ENCODE measurements at regions not wholly inside any gene's neighbourhood (a gene's known extent, or its start where the extent isn't known, plus 50 kb on each side); places are given as distances from the start of the nearest gene placed in this dataset.

- TF ChIP-seq CTCF (IDR thresholded peaks at IDR 0.05; ENCODE audit: extremely low read depth in 1 of 2, insufficient read depth in 1 of 2, low read depth in 1 of 2, low read length in 2 of 2) (no peak), POLR2A (IDR thresholded peaks at IDR 0.05; ENCODE audit: low read depth, low read length) (no peak), FOS (IDR thresholded peaks at IDR 0.05; ENCODE audit: borderline replicate concordance, insufficient read depth, low read length) (no peak), MYC (IDR thresholded peaks at IDR 0.05; ENCODE audit: low read depth, low read length) (no peak), POLR2AphosphoS5 (IDR thresholded peaks at IDR 0.05; ENCODE audit: insufficient read depth, low read depth, low read length) (no peak)
- TF ChIP-seq, protein P1, sequence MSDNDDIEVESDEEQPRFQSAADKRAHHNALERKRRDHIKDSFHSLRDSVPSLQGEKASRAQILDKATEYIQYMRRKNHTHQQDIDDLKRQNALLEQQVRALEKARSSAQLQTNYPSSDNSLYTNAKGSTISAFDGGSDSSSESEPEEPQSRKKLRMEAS (IDR thresholded peaks at IDR 0.05; ENCODE audit: insufficient read depth, insufficient read length): no peak
Measured at GRCh38 chr3:102207151-102207571, 227.7 kb upstream of the ZPLD1 start.
